Body of pancreas (tissue), 4 donors: ENCODE measurements at regions not wholly inside any gene's neighbourhood (a gene's known extent, or its start where the extent isn't known, plus 50 kb on each side); places are given as distances from the start of the nearest gene placed in this dataset.

Source experiments
- ATAC-seq: fragments of 150-250 bp; one replicate; pipeline ENCODE4 v1.9.1; 2016
- DNase-seq, 4 donors: peaks; one replicate each; pipeline ENCODE4 v3.0.0-alpha.2; 2019
- H3K27ac ChIP-seq, 4 donors: fragments of 200-600 bp; sonication (generic); 1 replicate in 3 of 4; 2 replicates in 1 of 4; pipeline versions ENCODE4 v1.5.1 to v1.6.1; 2016 to 2019; ENCODE audit warnings: mild to moderate bottlenecking in 1 of 4, mixed read lengths in 1 of 4, moderate library complexity in 1 of 4
- H3K27me3 ChIP-seq, 2 donors: fragments of 200-600 bp; sonication (generic); one replicate each; pipeline ENCODE4 v1.6.0; 2016; ENCODE audit warnings: mild to moderate bottlenecking in 1 of 2
- H3K36me3 ChIP-seq, 2 donors: fragments of 200-600 bp; sonication (generic); replicated peaks in 1 of 2; 2 replicates each; pipeline ENCODE4 v1.5.1; 2016; ENCODE audit warnings: low read depth in 2 of 2; ENCODE audit not compliant: insufficient read depth in 1 of 2
- H3K4me1 ChIP-seq: fragments of 200-600 bp; sonication (generic); one replicate; pipeline ENCODE4 v1.6.0; 2016
- H3K4me3 ChIP-seq, 2 donors: fragments of 200-600 bp; sonication (generic); 1 replicate in 1 of 2; 2 replicates in 1 of 2; pipeline ENCODE4 v1.5.1; 2016 to 2019
- H3K9me3 ChIP-seq, 3 donors: fragments of 200-600 bp; sonication (generic); 1 replicate in 2 of 3; 2 replicates in 1 of 3; pipeline ENCODE4 v1.5.1; 2016
- CTCF ChIP-seq, 7 experiments: fragments of 450-650 bp in 4 of 7; fragments of 200-600 bp in 3 of 7; sonication (generic) in 3 of 7; IDR thresholded peaks; one replicate each; pipeline ENCODE4 v1.5.1; 2016 to 2019; ENCODE audit warnings: antibody characterized with exemption in 7 of 7
- POLR2A ChIP-seq, 3 donors: fragments of 450-650 bp; IDR thresholded peaks; one replicate each; pipeline ENCODE4 v1.6.1; 2016; ENCODE audit warnings: antibody characterized with exemption in 3 of 3, mild to moderate bottlenecking in 2 of 3
- WGBS, 2 donors: methylation state at CpG; one replicate each; pipeline ENCODE4 v1.1.5; 2017; 5-methylcytosine and 5-hydroxymethylcytosine counted together
- intact Hi-C: fragments of 100-400 bp; cut with DNase I; formaldehyde crosslinking; loops from one replicate; pipeline ENCODE4 v1.15.1; 2023

- no peak overlapping the region for H3K27ac ChIP-seq
- no peaks in the 10 kb centered on the region for H3K9me3 ChIP-seq
- DNase-seq: no peak
- TF ChIP-seq CTCF (IDR thresholded peaks at IDR 0.05) (no peak), POLR2A (IDR thresholded peaks at IDR 0.05) (no peak)
- intact Hi-C loops: no loop called here
- H3K27me3 ChIP-seq: no peaks in the 10 kb centered on the region
- no peaks in the 10 kb centered on the region for H3K36me3 ChIP-seq
- H3K4me3 ChIP-seq: no peak overlapping the region
- no peak for ATAC-seq
- no peaks in the 10 kb centered on the region for H3K4me1 ChIP-seq
- WGBS, 2 donors: 73 to 80% methylated on average over 9 of the region's 9 CpGs
Observed at GRCh38 chr2:20549144-20549543, 101.8 kb downstream of the HS1BP3 start.

GRCh38 chr2:20549691-20550348, 101.1 kb downstream of the HS1BP3 start:
- H3K9me3 ChIP-seq: no peaks in the 10 kb centered on the region
- H3K27ac ChIP-seq: no peak overlapping the region
- H3K4me1 ChIP-seq: no peaks in the 10 kb centered on the region
- no peaks in the 10 kb centered on the region for H3K27me3 ChIP-seq
- no peaks in the 10 kb centered on the region for H3K36me3 ChIP-seq
- 94 to 95% methylated on average over 1 of the region's 1 CpG for WGBS, 2 donors
- no peak for TF ChIP-seq CTCF (IDR thresholded peaks at IDR 0.05)
- no peak for TF ChIP-seq POLR2A (IDR thresholded peaks at IDR 0.05)
- DNase-seq (no peak), ATAC-seq (no peak)
- H3K4me3 ChIP-seq: no peak overlapping the region
- intact Hi-C loops: no loop called here

GRCh38 chr2:20551260-20551944, 99.5 kb downstream of the HS1BP3 start:
- no peak for ATAC-seq

GRCh38 chr2:20551945-20552328, 99.0 kb downstream of the HS1BP3 start:
- Histone ChIP-seq H3K36me3 (no peaks in the 10 kb centered on the region), H3K9me3 (no peaks in the 10 kb centered on the region), H3K27ac (no peak overlapping the region), H3K4me3 (no peak overlapping the region), H3K27me3 (no peaks in the 10 kb centered on the region), H3K4me1 (no peaks in the 10 kb centered on the region)
- DNase-seq (no peak), ATAC-seq (no peak)
- WGBS, 2 donors: 75 to 78% methylated on average over 5 of the region's 5 CpGs
- intact Hi-C loops: no loop called here
- TF ChIP-seq POLR2A (IDR thresholded peaks at IDR 0.05): no peak
- no peak for TF ChIP-seq CTCF (IDR thresholded peaks at IDR 0.05)

More at GRCh38 chr2:20551260-20551944, 99.5 kb downstream of the HS1BP3 start:
- 65 to 73% methylated on average over 6 to 9 of the region's 9 CpGs for WGBS, 2 donors
- Histone ChIP-seq H3K4me1 (no peaks in the 10 kb centered on the region), H3K27me3 (no peaks in the 10 kb centered on the region), H3K27ac (no peak overlapping the region), H3K9me3 (no peaks in the 10 kb centered on the region), H3K36me3 (no peaks in the 10 kb centered on the region), H3K4me3 (no peak overlapping the region)
- no peak for DNase-seq
- no peak for TF ChIP-seq POLR2A (IDR thresholded peaks at IDR 0.05)
- TF ChIP-seq CTCF (IDR thresholded peaks at IDR 0.05): no peak
- intact Hi-C loops: no loop called here

- no peaks in the 10 kb centered on the region for H3K4me1 ChIP-seq
Observed at GRCh38 chr2:20552847-20553246, 98.1 kb downstream of the HS1BP3 start.

More at GRCh38 chr2:20552847-20553246, 98.1 kb downstream of the HS1BP3 start:
- ATAC-seq (no peak), DNase-seq (no peak)
- 66 to 88% methylated on average over 2 to 3 of the region's 3 CpGs for WGBS, 2 donors
- Histone ChIP-seq H3K27me3 (no peaks in the 10 kb centered on the region), H3K36me3 (no peaks in the 10 kb centered on the region), H3K4me3 (no peak overlapping the region), H3K27ac (no peak overlapping the region), H3K9me3 (no peaks in the 10 kb centered on the region)
- TF ChIP-seq CTCF (IDR thresholded peaks at IDR 0.05) (no peak), POLR2A (IDR thresholded peaks at IDR 0.05) (no peak)
- intact Hi-C loops: no loop called here
